Natural killer cell (primary cell): ENCODE measurements at regions not wholly inside any gene's neighbourhood (a gene's known extent, or its start where the extent isn't known, plus 50 kb on each side); places are given as distances from the start of the nearest gene placed in this dataset.

Experiments used
- ATAC-seq, 3 donors: fragments of 150-1000 bp in 2 of 3; fragments of 200-7000 bp in 1 of 3; cut with Tn5 transposase; 1 replicate in 1 of 3; 2 replicates in 2 of 3; pipeline ENCODE4 v1.10.0; 2021; ENCODE audit warnings: mild to moderate bottlenecking in 2 of 3, moderate library complexity in 2 of 3
- DNase-seq, 2 donors: peaks; one replicate each; pipeline versions ENCODE4 v3.0.0 to v3.0.0-alpha.2; 2013 to 2021; ENCODE audit warnings: mixed read lengths in 1 of 2
- H3K27ac ChIP-seq: one replicate; pipeline ENCODE4 v1.5.1; 2013; ENCODE audit warnings: mild to moderate bottlenecking, low read length
- H3K27me3 ChIP-seq: one replicate; pipeline ENCODE4 v1.6.1; 2013; ENCODE audit warnings: low read length; ENCODE audit not compliant: control insufficient read depth, insufficient read depth
- H3K36me3 ChIP-seq: one replicate; pipeline ENCODE4 v1.6.1; 2013; ENCODE audit warnings: low read length; ENCODE audit not compliant: control insufficient read depth, insufficient read depth
- H3K4me1 ChIP-seq: one replicate; pipeline ENCODE4 v1.6.1; 2013; ENCODE audit warnings: low read length; ENCODE audit not compliant: control insufficient read depth, insufficient read depth
- H3K4me3 ChIP-seq: one replicate; pipeline ENCODE4 v1.5.1; 2013; ENCODE audit warnings: low read length
- H3K9me3 ChIP-seq: one replicate; pipeline ENCODE4 v1.6.1; 2013; ENCODE audit warnings: low read length; ENCODE audit not compliant: control insufficient read depth, insufficient read depth
- H3K27ac Mint-ChIP-seq, 2 donors: one replicate each; pipeline ENCODE4 v1.8.0; 2022; ENCODE audit warnings: mild to moderate bottlenecking in 2 of 2, mixed read lengths in 2 of 2, moderate library complexity in 1 of 2
- H3K27me3 Mint-ChIP-seq, 2 donors: one replicate each; pipeline ENCODE4 v1.8.0; 2022; ENCODE audit warnings: low read depth in 2 of 2, mixed read lengths in 2 of 2
- H3K36me3 Mint-ChIP-seq: one replicate; pipeline ENCODE4 v1.8.0; 2022; ENCODE audit warnings: mixed read lengths
- H3K4me1 Mint-ChIP-seq, 2 donors: one replicate each; pipeline ENCODE4 v1.8.0; 2022; ENCODE audit warnings: mixed read lengths in 2 of 2
- H3K4me3 Mint-ChIP-seq: one replicate; pipeline ENCODE4 v1.8.0; 2022; ENCODE audit warnings: mild to moderate bottlenecking, moderate library complexity, mixed read lengths
- H3K9me3 Mint-ChIP-seq, 2 donors: one replicate each; pipeline ENCODE4 v1.8.0; 2022; ENCODE audit warnings: mixed read lengths in 2 of 2
- WGBS: methylation state at CpG from one replicate; pipeline ENCODE4 v1.1.7; 2013; ENCODE audit warnings: missing lambda C conversion rate; ENCODE audit not compliant: insufficient coverage; 5-methylcytosine and 5-hydroxymethylcytosine counted together
- intact Hi-C: fragments of 100-400 bp; cut with micrococcal nuclease; formaldehyde crosslinking; loops from one replicate; pipeline ENCODE4 v1.14.2; 2022
- TF ChIP-seq, protein P1 (sequence below): fragments of 200-600 bp; IDR thresholded peaks from one replicate; pipeline ENCODE4 v1.8.0; 2022; ENCODE audit warnings: antibody characterized with exemption

DNA sequence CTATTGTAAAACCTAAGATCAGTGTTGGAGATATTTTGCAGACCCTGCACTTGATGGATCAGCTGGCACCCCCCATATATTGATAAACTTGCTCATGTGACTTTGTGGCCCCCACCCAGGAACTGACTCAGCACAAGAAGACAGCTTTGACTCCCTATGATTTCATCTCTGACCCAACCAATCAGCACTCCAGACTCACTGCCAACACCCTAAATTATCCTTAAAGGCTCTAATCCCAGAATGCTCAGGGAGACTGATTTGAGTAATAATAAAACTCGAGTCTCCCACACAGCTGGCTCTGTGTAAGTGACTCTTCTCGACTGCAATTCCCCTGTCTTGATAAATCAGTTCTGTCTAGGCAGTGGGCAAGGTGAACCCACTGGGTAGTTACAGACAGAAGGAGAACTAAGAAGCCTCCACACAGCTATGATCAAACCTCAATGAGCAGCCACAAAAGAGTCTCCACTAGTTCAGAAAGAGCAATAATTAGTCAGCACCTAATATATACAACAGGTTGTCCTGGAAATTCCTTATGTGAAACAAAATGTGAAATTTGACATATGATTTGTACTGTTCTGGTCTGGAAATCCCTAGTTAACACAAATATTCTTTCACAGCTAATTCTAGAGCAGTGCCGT lies 52.2 kb downstream of the ACTL7B start:
- Mint-ChIP-seq H3K36me3 (no peaks in the 10 kb centered on the region), H3K4me3 (no peak overlapping the region), H3K4me1 (no peaks in the 10 kb centered on the region), H3K9me3 (no peaks in the 10 kb centered on the region), H3K27me3 (no peaks in the 10 kb centered on the region), H3K27ac (no peak overlapping the region)
- H3K4me1 ChIP-seq, result no peaks in the 10 kb centered on the region
- H3K36me3 ChIP-seq, result no peaks in the 10 kb centered on the region
- TF ChIP-seq, protein P1, sequence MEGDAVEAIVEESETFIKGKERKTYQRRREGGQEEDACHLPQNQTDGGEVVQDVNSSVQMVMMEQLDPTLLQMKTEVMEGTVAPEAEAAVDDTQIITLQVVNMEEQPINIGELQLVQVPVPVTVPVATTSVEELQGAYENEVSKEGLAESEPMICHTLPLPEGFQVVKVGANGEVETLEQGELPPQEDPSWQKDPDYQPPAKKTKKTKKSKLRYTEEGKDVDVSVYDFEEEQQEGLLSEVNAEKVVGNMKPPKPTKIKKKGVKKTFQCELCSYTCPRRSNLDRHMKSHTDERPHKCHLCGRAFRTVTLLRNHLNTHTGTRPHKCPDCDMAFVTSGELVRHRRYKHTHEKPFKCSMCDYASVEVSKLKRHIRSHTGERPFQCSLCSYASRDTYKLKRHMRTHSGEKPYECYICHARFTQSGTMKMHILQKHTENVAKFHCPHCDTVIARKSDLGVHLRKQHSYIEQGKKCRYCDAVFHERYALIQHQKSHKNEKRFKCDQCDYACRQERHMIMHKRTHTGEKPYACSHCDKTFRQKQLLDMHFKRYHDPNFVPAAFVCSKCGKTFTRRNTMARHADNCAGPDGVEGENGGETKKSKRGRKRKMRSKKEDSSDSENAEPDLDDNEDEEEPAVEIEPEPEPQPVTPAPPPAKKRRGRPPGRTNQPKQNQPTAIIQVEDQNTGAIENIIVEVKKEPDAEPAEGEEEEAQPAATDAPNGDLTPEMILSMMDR, result no peak
- WGBS, result 80% methylated on average over 2 of the region's 3 CpGs
- H3K27me3 ChIP-seq, result no peaks in the 10 kb centered on the region
- DNase-seq, result no peak
- intact Hi-C loops, result no loop called here
- no peak for ATAC-seq
- no peak overlapping the region for H3K27ac ChIP-seq
- H3K4me3 ChIP-seq, result no peak overlapping the region
- H3K9me3 ChIP-seq, result no peaks in the 10 kb centered on the region

DNA sequence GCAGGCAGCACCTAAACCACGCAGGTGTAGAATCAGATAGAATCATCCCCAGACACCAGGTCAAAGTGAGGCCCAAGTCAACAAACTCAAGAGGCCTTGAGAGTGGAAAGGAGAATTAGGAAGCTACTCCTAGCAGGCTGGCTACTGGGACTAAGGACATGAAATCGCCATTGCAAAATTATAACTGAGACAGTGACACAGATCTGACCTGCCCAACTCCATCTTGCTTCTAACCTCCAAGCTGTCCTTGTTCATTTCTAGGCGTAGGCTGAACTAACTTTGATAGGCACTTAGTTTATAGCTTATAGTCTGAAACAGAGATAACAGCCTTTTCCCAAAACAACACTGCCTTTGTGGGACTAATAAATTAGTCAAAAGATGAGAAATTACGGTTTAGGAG lies 52.8 kb downstream of the ACTL7B start:
- Mint-ChIP-seq H3K4me1 (no peaks in the 10 kb centered on the region), H3K27me3 (no peaks in the 10 kb centered on the region), H3K36me3 (no peaks in the 10 kb centered on the region), H3K4me3 (no peak overlapping the region), H3K27ac (no peak overlapping the region), H3K9me3 (no peaks in the 10 kb centered on the region)
- WGBS, result 98% methylated on average over 3 of the region's 4 CpGs
- Histone ChIP-seq H3K27me3 (no peaks in the 10 kb centered on the region), H3K4me1 (no peaks in the 10 kb centered on the region), H3K4me3 (no peak overlapping the region), H3K9me3 (no peaks in the 10 kb centered on the region), H3K36me3 (no peaks in the 10 kb centered on the region), H3K27ac (no peak overlapping the region)
- DNase-seq (no peak), ATAC-seq (no peak)
- intact Hi-C loops, result no loop called here
- TF ChIP-seq, protein P1, result no peak

DNA sequence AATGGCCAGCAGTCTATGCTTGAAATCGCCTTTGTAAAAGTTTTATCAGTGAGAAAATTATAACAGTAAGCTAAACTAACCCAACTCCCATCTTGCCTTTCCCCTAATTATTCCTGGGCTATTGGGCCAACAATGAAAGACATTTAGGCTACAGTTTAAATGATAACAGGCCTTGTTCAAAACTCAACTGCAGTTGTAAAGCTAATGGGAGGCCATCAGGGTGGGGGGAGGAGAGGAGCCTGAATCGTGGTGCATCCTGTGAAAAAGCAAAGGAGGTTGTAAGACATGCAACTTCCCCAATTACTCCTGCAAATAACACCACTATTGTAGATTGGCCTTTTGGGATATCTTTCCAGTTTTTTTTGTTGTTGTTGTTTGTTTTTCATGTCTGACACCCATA lies 53.8 kb downstream of the ACTL7B start:
- TF ChIP-seq, protein P1, result no peak
- H3K27ac ChIP-seq, result no peak overlapping the region
- intact Hi-C loops, result no loop called here

DNA sequence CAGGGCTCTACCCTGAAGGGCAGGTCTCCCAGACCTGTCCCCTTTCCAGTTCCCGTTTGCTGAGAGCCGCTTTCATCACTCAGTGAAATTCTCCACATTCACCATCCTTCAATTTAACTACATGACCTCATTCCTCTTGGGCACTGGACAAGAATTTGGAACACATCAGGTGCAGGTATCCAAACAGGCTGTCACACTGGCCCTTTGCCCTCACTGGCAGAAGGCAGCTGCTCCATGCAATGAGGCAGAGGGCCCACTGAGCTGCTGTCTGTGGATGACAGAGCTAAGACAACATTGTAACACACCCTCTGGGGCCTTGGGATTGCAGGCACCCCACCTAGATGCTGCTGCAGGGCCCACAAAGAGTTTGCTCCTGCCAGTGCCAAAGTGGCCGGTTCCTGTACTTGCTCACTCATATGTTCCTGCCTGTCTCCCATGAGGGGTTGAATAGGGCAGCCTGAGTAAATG lies 55.1 kb downstream of the ACTL7B start:
- Histone ChIP-seq H3K4me1 (no peaks in the 10 kb centered on the region), H3K9me3 (no peaks in the 10 kb centered on the region), H3K36me3 (no peaks in the 10 kb centered on the region), H3K4me3 (no peak overlapping the region), H3K27me3 (no peaks in the 10 kb centered on the region), H3K27ac (no peak overlapping the region)
- Mint-ChIP-seq H3K36me3 (no peaks in the 10 kb centered on the region), H3K4me1 (no peaks in the 10 kb centered on the region), H3K27me3 (no peaks in the 10 kb centered on the region), H3K27ac (no peak overlapping the region), H3K4me3 (no peak overlapping the region), H3K9me3 (no peaks in the 10 kb centered on the region)
- DNase-seq, result no peak
- WGBS, result 97% methylated on average over 3 of the region's 3 CpGs
- TF ChIP-seq, protein P1, result no peak
- intact Hi-C loops, result no loop called here
- no peak for ATAC-seq

More for the DNA sequence above, 53.8 kb downstream of the ACTL7B start:
- no peak overlapping the region for H3K27ac Mint-ChIP-seq
- Histone ChIP-seq H3K9me3 (no peaks in the 10 kb centered on the region), H3K4me1 (no peaks in the 10 kb centered on the region), H3K27me3 (no peaks in the 10 kb centered on the region), H3K36me3 (no peaks in the 10 kb centered on the region), H3K4me3 (no peak overlapping the region)
- no peaks in the 10 kb centered on the region for H3K4me1 Mint-ChIP-seq
- no peaks in the 10 kb centered on the region for H3K9me3 Mint-ChIP-seq
- DNase-seq, result no peak
- no peaks in the 10 kb centered on the region for H3K27me3 Mint-ChIP-seq
- no peaks in the 10 kb centered on the region for H3K36me3 Mint-ChIP-seq
- no peak for ATAC-seq
- WGBS, result 100% methylated on average over 1 of the region's 2 CpGs
- H3K4me3 Mint-ChIP-seq, result no peak overlapping the region
